B cell (primary cell): ENCODE measurements at regions not wholly inside any gene's neighbourhood (a gene's known extent, or its start where the extent isn't known, plus 50 kb on each side); places are given as distances from the start of the nearest gene placed in this dataset.

Source experiments
- ATAC-seq: fragments of 200-7000 bp; cut with Tn5 transposase; one replicate; pipeline ENCODE4 v1.10.0; 2021; ENCODE audit warnings: low read depth, mild to moderate bottlenecking, moderate number of reproducible peaks, moderate library complexity
- CTCF ChIA-PET: fragments of 350-600 bp; sonication (Branson Sonifier 250); formaldehyde crosslinking; loops from one replicate; lab custom pipeline; 2021; ENCODE audit warnings: antibody characterized with exemption, inconsistent platforms; lab: Charles Lee
- POLR2A ChIA-PET: fragments of 350-600 bp; sonication (Branson Sonifier 250); formaldehyde crosslinking; loops from one replicate; lab custom pipeline; 2021; ENCODE audit warnings: antibody characterized with exemption; lab: Charles Lee
- DNase-seq: peaks from one replicate; pipeline ENCODE4 v3.0.0; 2013
- H2AFZ ChIP-seq: 2 replicates; pipeline ENCODE4 v1.6.1; 2012; ENCODE audit warnings: mild to moderate bottlenecking, low read depth, low read length; ENCODE audit not compliant: insufficient read depth, poor library complexity, severe bottlenecking
- H3K27ac ChIP-seq, 2 donors: 1 replicate in 1 of 2; 2 replicates in 1 of 2; pipeline ENCODE4 v1.5.1; 2012 to 2013; ENCODE audit warnings: low read length in 2 of 2, mild to moderate bottlenecking in 2 of 2, moderate library complexity in 1 of 2
- H3K27me3 ChIP-seq, 4 experiments: fragments of 200-600 bp in 1 of 4; sonication (generic) in 1 of 4; replicated peaks in 1 of 4; 1 replicate in 2 of 4; 2 replicates in 2 of 4; pipeline versions ENCODE4 v1.6.1 to v1.7.0; 2013 to 2016; ENCODE audit warnings: low read length in 3 of 4, mild to moderate bottlenecking in 2 of 4, mixed read lengths in 1 of 4, moderate library complexity in 1 of 4; ENCODE audit not compliant: insufficient read depth in 4 of 4, control insufficient read depth in 3 of 4; ENCODE audit errors: control extremely low read depth in 1 of 4
- H3K36me3 ChIP-seq, 2 experiments: replicated peaks in 1 of 2; 1 replicate in 1 of 2; 2 replicates in 1 of 2; pipeline versions ENCODE4 v1.6.1 to v1.7.1; 2013; ENCODE audit warnings: low read length in 1 of 2; ENCODE audit not compliant: insufficient read depth in 2 of 2, control insufficient read depth in 1 of 2; ENCODE audit errors: control extremely low read depth in 1 of 2, extremely low read depth in 1 of 2
- H3K4me1 ChIP-seq, 2 donors: fragments of 200-600 bp in 1 of 2; sonication (generic) in 1 of 2; 1 replicate in 1 of 2; 2 replicates in 1 of 2; pipeline versions ENCODE4 v1.5.1 to v1.6.1; 2013 to 2017; ENCODE audit warnings: low read length in 2 of 2; ENCODE audit not compliant: control insufficient read depth in 2 of 2, insufficient read depth in 2 of 2
- H3K4me2 ChIP-seq: replicated peaks from 2 replicates; pipeline ENCODE3; 2012; ENCODE audit warnings: mild to moderate bottlenecking, low read depth, low read length; ENCODE audit not compliant: poor library complexity, severe bottlenecking
- H3K4me3 ChIP-seq, 5 experiments: fragments of 200-600 bp in 1 of 5; sonication (generic) in 1 of 5; 1 replicate in 3 of 5; 2 replicates in 2 of 5; pipeline versions ENCODE4 v1.5.1 to v1.7.0; 2011 to 2016; ENCODE audit warnings: low read length in 4 of 5, mild to moderate bottlenecking in 4 of 5, low read depth in 2 of 5, control low read depth in 1 of 5, moderate library complexity in 1 of 5; ENCODE audit not compliant: insufficient read depth in 1 of 5; ENCODE audit errors: control extremely low read depth in 1 of 5, extremely low read depth in 1 of 5
- H3K79me2 ChIP-seq: fragments of 200-600 bp; sonication (generic); one replicate; pipeline ENCODE4 v1.6.0; 2016; ENCODE audit warnings: low read length; ENCODE audit not compliant: control insufficient read depth, insufficient read depth
- H3K9ac ChIP-seq: fragments of 200-600 bp; sonication (generic); 2 replicates; pipeline ENCODE4 v1.6.1; 2017; ENCODE audit warnings: mild to moderate bottlenecking, low read length, moderate library complexity
- H3K9me3 ChIP-seq, 3 donors: one replicate each; pipeline versions ENCODE4 v1.6.1 to v1.7.1; 2013; ENCODE audit warnings: low read length in 2 of 3; ENCODE audit not compliant: control insufficient read depth in 2 of 3, insufficient read depth in 1 of 3; ENCODE audit errors: control extremely low read depth in 1 of 3
- H4K20me1 ChIP-seq: 2 replicates; pipeline ENCODE4 v1.6.0; 2012; ENCODE audit warnings: mild to moderate bottlenecking, low read length; ENCODE audit not compliant: insufficient read depth, control insufficient read depth, poor library complexity, severe bottlenecking
- H3K27ac Mint-ChIP-seq: one replicate; pipeline ENCODE4 v1.8.0; 2021; ENCODE audit warnings: mixed read lengths
- H3K27me3 Mint-ChIP-seq: one replicate; pipeline ENCODE4 v1.8.0; 2021; ENCODE audit warnings: mixed read lengths
- H3K4me1 Mint-ChIP-seq: one replicate; pipeline ENCODE4 v1.8.0; 2021; ENCODE audit warnings: mixed read lengths
- H3K4me3 Mint-ChIP-seq: one replicate; pipeline ENCODE4 v1.8.0; 2021; ENCODE audit warnings: mixed read lengths
- H3K9me3 Mint-ChIP-seq: one replicate; pipeline ENCODE4 v1.8.0; 2022; ENCODE audit warnings: mixed read lengths; ENCODE audit not compliant: insufficient read depth
- CTCF ChIP-seq: fragments of 200-600 bp; IDR thresholded peaks from one replicate; pipeline ENCODE4 v1.8.0; 2022; ENCODE audit warnings: antibody characterized with exemption, mild to moderate bottlenecking
- EZH2 ChIP-seq: IDR thresholded peaks from 2 replicates; pipeline ENCODE4 v1.6.1; 2012; ENCODE audit warnings: borderline replicate concordance, low read depth, mild to moderate bottlenecking, moderate library complexity, low read length; ENCODE audit not compliant: insufficient read depth, poor library complexity, severe bottlenecking
- WGBS: methylation state at CpG from one replicate; pipeline ENCODE4 v1.1.5; 2013; ENCODE audit warnings: missing lambda C conversion rate; ENCODE audit not compliant: insufficient coverage; 5-methylcytosine and 5-hydroxymethylcytosine counted together
- intact Hi-C: fragments of 100-400 bp; cut with micrococcal nuclease; formaldehyde crosslinking; loops from one replicate; pipeline ENCODE4 v1.10.0; 2022

- Histone ChIP-seq H4K20me1 (no peaks in the 10 kb centered on the region), H3K4me3 (no peak overlapping the region), H3K9ac (no peak overlapping the region), H3K4me2 (no peak overlapping the region), H3K79me2 (no peaks in the 10 kb centered on the region), H3K4me1 (no peaks in the 10 kb centered on the region), H3K27me3 (no peaks in the 10 kb centered on the region), H3K36me3 (no peaks in the 10 kb centered on the region), H3K27ac (no peak overlapping the region), H2AFZ (no peak overlapping the region), H3K9me3 (peaks cover 0 to 3% (median 0%) of the 10 kb centered on the region in 3 donors)
- H3K9me3 Mint-ChIP-seq = no peaks in the 10 kb centered on the region
- no peak for ATAC-seq
- 90% methylated on average over 2 of the region's 4 CpGs for WGBS
- POLR2A ChIA-PET = no interaction called here
- TF ChIP-seq EZH2 (no peak), CTCF (no peak)
- CTCF ChIA-PET = no interaction called here
- H3K4me3 Mint-ChIP-seq = no peak overlapping the region
- DNase-seq = no peak
- intact Hi-C loops = no loop called here
- peaks cover 21% of the 10 kb centered on the region for H3K27me3 Mint-ChIP-seq
- no peaks in the 10 kb centered on the region for H3K4me1 Mint-ChIP-seq
- H3K27ac Mint-ChIP-seq = no peak overlapping the region
Observed at GRCh38 chr17:79459846-79460245, 151.0 kb downstream of the RBFOX3 start.

GRCh38 chr17:79459003-79459655 is 151.7 kb downstream of the RBFOX3 start:
- H3K9me3 Mint-ChIP-seq = no peaks in the 10 kb centered on the region
- H4K20me1 ChIP-seq = no peaks in the 10 kb centered on the region
- POLR2A ChIA-PET = no interaction called here
- H3K9me3 ChIP-seq = peaks cover 0 to 3% (median 0%) of the 10 kb centered on the region in 3 donors
- H3K27me3 Mint-ChIP-seq = peaks cover 24% of the 10 kb centered on the region
- peak overlapping the region; percentile 10 for H3K27ac Mint-ChIP-seq
- H3K27ac ChIP-seq = no peak overlapping the region
- CTCF ChIA-PET = no interaction called here
- no peak overlapping the region for H3K9ac ChIP-seq
- ATAC-seq = no peak
- H3K4me3 Mint-ChIP-seq = no peak overlapping the region
- no peaks in the 10 kb centered on the region for H3K79me2 ChIP-seq
- TF ChIP-seq EZH2 (no peak), CTCF (no peak)
- intact Hi-C loops = no loop called here
- 77% methylated on average over 7 of the region's 12 CpGs for WGBS
- no peak for DNase-seq
- no peaks in the 10 kb centered on the region for H3K4me1 Mint-ChIP-seq
- H2AFZ ChIP-seq = no peak overlapping the region
- no peak overlapping the region for H3K4me2 ChIP-seq
- no peaks in the 10 kb centered on the region for H3K27me3 ChIP-seq
- no peaks in the 10 kb centered on the region for H3K4me1 ChIP-seq
- no peaks in the 10 kb centered on the region for H3K36me3 ChIP-seq
- H3K4me3 ChIP-seq = no peak overlapping the region
